Uterus (tissue), 2 donors: ENCODE measurements at regions not wholly inside any gene's neighbourhood (a gene's known extent, or its start where the extent isn't known, plus 50 kb on each side); places are given as distances from the start of the nearest gene placed in this dataset.

Source experiments
- CTCF ChIP-seq, 4 experiments: fragments of 200-600 bp in 2 of 4; fragments of 450-650 bp in 2 of 4; sonication (generic) in 2 of 4; IDR thresholded peaks; one replicate each; pipeline ENCODE4 v1.5.1; 2016 to 2019; ENCODE audit warnings: antibody characterized with exemption in 4 of 4, mild to moderate bottlenecking in 2 of 4, moderate library complexity in 1 of 4
- POLR2A ChIP-seq, 2 donors: fragments of 450-650 bp; IDR thresholded peaks; one replicate each; pipeline ENCODE4 v1.6.1; 2016; ENCODE audit warnings: antibody characterized with exemption in 2 of 2, mild to moderate bottlenecking in 1 of 2, moderate library complexity in 1 of 2

- TF ChIP-seq CTCF (IDR thresholded peaks at IDR 0.05): no peak
- TF ChIP-seq POLR2A (IDR thresholded peaks at IDR 0.05): no peak
These were observed 667.3 kb downstream of the DTWD2 start for GRCh38 chr5:118321081-118321480.
